ENCODE measurements at regions not wholly inside any gene's neighbourhood (a gene's known extent, or its start where the extent isn't known, plus 50 kb on each side); places are given as distances from the start of the nearest gene placed in this dataset.
"Not testable (repeated sequence)": the region's sequence is repeated elsewhere in the genome, so short reads cannot be mapped to it uniquely, and the experiment has no call there.

DNA sequence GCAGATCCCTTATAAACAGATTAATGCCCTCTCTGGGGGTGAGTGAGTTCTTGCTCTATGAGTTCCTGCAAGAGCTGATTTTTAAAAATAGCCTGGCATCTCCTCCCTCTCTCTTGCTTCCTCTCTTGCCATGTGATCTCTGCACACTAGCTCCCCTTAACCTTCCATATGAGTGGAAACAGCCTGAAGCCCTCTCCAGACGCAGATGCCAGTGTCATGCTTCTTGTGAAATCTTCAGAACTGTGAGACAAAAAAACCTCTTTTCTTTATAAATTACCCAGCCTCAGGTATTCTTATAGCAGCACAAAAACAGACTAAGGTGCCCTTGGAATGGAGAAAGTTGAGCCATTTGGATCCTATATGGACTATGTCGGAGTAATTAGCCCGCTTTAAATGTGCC, 559.7 kb upstream of the CYLC2 start:
- H3K4me3 ChIP-seq (ENCODE audit: control insufficient read depth, low read depth, low read length) = no peak overlapping the region
- TF ChIP-seq, protein P1, sequence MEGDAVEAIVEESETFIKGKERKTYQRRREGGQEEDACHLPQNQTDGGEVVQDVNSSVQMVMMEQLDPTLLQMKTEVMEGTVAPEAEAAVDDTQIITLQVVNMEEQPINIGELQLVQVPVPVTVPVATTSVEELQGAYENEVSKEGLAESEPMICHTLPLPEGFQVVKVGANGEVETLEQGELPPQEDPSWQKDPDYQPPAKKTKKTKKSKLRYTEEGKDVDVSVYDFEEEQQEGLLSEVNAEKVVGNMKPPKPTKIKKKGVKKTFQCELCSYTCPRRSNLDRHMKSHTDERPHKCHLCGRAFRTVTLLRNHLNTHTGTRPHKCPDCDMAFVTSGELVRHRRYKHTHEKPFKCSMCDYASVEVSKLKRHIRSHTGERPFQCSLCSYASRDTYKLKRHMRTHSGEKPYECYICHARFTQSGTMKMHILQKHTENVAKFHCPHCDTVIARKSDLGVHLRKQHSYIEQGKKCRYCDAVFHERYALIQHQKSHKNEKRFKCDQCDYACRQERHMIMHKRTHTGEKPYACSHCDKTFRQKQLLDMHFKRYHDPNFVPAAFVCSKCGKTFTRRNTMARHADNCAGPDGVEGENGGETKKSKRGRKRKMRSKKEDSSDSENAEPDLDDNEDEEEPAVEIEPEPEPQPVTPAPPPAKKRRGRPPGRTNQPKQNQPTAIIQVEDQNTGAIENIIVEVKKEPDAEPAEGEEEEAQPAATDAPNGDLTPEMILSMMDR (IDR thresholded peaks at IDR 0.05; ENCODE audit: control insufficient read depth, insufficient read depth, low read depth, low read length, missing control alignments) = no peak
- DNase-seq (ENCODE audit: low read depth) = no peak

- no peak overlapping the region for H3K4me3 ChIP-seq (ENCODE audit: control insufficient read depth, low read depth, low read length)
- no peak for DNase-seq (ENCODE audit: low read depth)
- TF ChIP-seq, protein P1 (IDR thresholded peaks at IDR 0.05; ENCODE audit: control insufficient read depth, insufficient read depth, low read depth, low read length, missing control alignments) = no peak
These were observed 560.6 kb upstream of the CYLC2 start for GRCh38 chr9:102434545-102434944.

GRCh38 chr9:102428305-102428704, 566.8 kb upstream of the CYLC2 start:
- H3K4me3 ChIP-seq (ENCODE audit: control insufficient read depth, low read depth, low read length) = no peak overlapping the region
- TF ChIP-seq, protein P1 (IDR thresholded peaks at IDR 0.05; ENCODE audit: control insufficient read depth, insufficient read depth, low read depth, low read length, missing control alignments) = no peak

GRCh38 chr9:102416251-102416650, 578.9 kb upstream of the CYLC2 start:
- not testable (repeated sequence) for DNase-seq (ENCODE audit: low read depth); H3K4me3 ChIP-seq (ENCODE audit: control insufficient read depth, low read depth, low read length)

More at GRCh38 chr9:102428305-102428704, 566.8 kb upstream of the CYLC2 start:
- DNase-seq (ENCODE audit: low read depth) = no peak

- DNase-seq (ENCODE audit: low read depth) = no peak
- no peak overlapping the region for H3K4me3 ChIP-seq (ENCODE audit: control insufficient read depth, low read depth, low read length)
- TF ChIP-seq, protein P1 (IDR thresholded peaks at IDR 0.05; ENCODE audit: control insufficient read depth, insufficient read depth, low read depth, low read length, missing control alignments) = no peak
These were observed 589.8 kb upstream of the CYLC2 start for GRCh38 chr9:102405218-102405867.

DNA sequence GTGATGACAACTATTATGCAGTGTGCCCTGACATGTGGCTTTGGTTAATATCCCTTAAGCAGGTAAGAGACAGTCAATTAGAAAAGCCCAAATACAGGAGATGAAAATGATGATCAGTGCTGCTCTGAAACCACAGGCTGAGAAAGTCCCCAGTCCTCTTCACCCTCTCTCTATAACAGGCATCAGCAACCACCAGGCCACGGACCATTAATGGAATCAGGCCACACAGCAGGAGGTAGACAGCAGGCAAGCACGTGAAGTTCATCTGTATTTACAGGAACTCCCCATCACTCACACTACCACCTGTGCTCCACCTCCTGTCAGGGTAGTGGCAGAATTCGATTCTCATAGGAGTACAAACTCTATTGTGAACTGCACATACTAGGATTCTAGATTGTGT, 591.6 kb upstream of the CYLC2 start:
- DNase-seq (ENCODE audit: low read depth) = no peak
- TF ChIP-seq, protein P1 (IDR thresholded peaks at IDR 0.05; ENCODE audit: control insufficient read depth, insufficient read depth, low read depth, low read length, missing control alignments) = no peak
- H3K4me3 ChIP-seq (ENCODE audit: control insufficient read depth, low read depth, low read length) = no peak overlapping the region

GRCh38 chr9:102398205-102398604, 596.9 kb upstream of the CYLC2 start:
- DNase-seq (ENCODE audit: low read depth) = no peak
- no peak overlapping the region for H3K4me3 ChIP-seq (ENCODE audit: control insufficient read depth, low read depth, low read length)
- TF ChIP-seq, protein P1 (IDR thresholded peaks at IDR 0.05; ENCODE audit: control insufficient read depth, insufficient read depth, low read depth, low read length, missing control alignments) = no peak

GRCh38 chr9:102385620-102386019, 609.5 kb upstream of the CYLC2 start:
- DNase-seq (ENCODE audit: low read depth); H3K4me3 ChIP-seq (ENCODE audit: control insufficient read depth, low read depth, low read length): not testable (repeated sequence)
